ENCODE measurements at regions not wholly inside any gene's neighbourhood (a gene's known extent, or its start where the extent isn't known, plus 50 kb on each side); places are given as distances from the start of the nearest gene placed in this dataset.

DNA sequence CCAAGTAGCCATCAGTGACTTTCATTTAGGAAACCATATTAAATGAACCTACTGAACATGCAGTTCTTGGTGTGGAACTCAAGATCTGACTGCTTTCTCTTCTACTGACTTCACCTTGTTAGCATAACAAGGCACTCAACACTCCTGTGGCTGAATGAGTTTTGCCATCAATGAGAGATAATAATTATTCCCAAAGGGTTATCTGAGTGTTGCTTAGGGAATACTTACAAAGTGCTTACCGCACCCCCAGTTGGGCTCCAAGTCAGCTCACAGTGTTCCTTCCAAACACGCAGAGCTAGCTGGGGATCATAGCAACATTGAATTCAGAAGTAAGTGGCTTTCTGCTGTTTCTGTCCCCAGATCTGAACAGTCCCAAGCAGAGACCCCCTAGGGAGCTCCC, 182.9 kb downstream of the SREK1 start:
- Histone ChIP-seq H3K9ac (ENCODE audit: low read depth in 1 of 3, low read length in 3 of 3) (no peak overlapping the region), H3K27ac (ENCODE audit: low read depth, low read length) (no peak overlapping the region), H3K27me3 (ENCODE audit: control insufficient read depth in 3 of 3, insufficient read depth in 3 of 3, low read length in 3 of 3) (no peaks in the 10 kb centered on the region)

DNA sequence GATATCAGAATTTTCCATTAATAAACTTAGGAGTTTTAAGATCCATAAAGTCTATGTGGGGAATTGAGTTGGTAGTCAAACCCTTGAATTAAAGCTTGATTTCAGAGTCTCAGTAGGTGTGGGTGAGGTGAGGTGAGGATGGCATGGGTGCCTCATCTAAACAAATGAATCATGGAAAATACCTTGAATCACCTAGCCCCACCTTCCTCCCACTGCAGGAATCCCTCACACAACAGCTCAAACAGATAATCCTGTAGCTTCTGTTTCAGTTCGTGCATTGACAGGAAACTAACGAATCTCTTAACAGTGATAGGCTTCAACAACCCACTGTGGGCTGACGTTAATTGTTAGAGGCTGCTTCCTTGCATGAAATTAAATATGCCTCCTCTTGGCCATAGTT, 185.0 kb downstream of the SREK1 start:
- Histone ChIP-seq H3K4me3 (ENCODE audit: low read length in 3 of 3) (no peak overlapping the region), H3K27ac (ENCODE audit: low read depth, low read length) (no peak overlapping the region), H3K4me1 (ENCODE audit: control insufficient read depth in 3 of 3, insufficient read depth in 3 of 3, low read length in 3 of 3) (no peaks in the 10 kb centered on the region), H3K27me3 (ENCODE audit: control insufficient read depth in 3 of 3, insufficient read depth in 3 of 3, low read length in 3 of 3) (no peaks in the 10 kb centered on the region), H3K9ac (ENCODE audit: low read depth in 1 of 3, low read length in 3 of 3) (no peak overlapping the region), H3K36me3 (ENCODE audit: control insufficient read depth in 3 of 3, insufficient read depth in 3 of 3, low read length in 3 of 3) (no peaks in the 10 kb centered on the region), H3K9me3 (ENCODE audit: control insufficient read depth in 3 of 3, low read length in 3 of 3) (no peaks in the 10 kb centered on the region)

More for the DNA sequence above, 182.9 kb downstream of the SREK1 start:
- H3K9me3 ChIP-seq (ENCODE audit: control insufficient read depth in 3 of 3, low read length in 3 of 3) = no peaks in the 10 kb centered on the region
- no peak overlapping the region for H3K4me3 ChIP-seq (ENCODE audit: low read length in 3 of 3)
- no peaks in the 10 kb centered on the region for H3K36me3 ChIP-seq (ENCODE audit: control insufficient read depth in 3 of 3, insufficient read depth in 3 of 3, low read length in 3 of 3)
- no peaks in the 10 kb centered on the region for H3K4me1 ChIP-seq (ENCODE audit: control insufficient read depth in 3 of 3, insufficient read depth in 3 of 3, low read length in 3 of 3)

DNA sequence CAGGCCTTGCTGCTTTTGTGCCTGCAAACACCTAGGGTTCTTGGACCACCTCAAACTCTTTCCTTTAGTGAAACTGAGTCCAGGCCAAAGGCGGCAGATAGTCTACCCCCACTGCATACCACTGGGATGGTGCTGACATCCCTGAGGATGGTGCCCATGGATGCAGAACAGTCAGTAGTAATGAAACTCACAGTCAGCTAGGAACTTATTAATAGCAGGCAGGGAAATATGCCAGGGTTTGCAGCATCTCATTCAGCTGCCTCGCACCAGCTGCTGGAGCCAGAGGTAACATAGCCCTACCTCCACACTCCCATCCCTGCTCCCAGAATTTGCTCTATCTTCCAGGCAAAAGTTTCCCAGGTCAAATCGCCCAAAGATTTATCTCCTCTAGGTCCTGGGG, 189.1 kb downstream of the SREK1 start:
- H3K27me3 ChIP-seq (ENCODE audit: control insufficient read depth in 3 of 3, insufficient read depth in 3 of 3, low read length in 3 of 3) = no peaks in the 10 kb centered on the region
- H3K9me3 ChIP-seq (ENCODE audit: control insufficient read depth in 3 of 3, low read length in 3 of 3) = no peaks in the 10 kb centered on the region
- no peaks in the 10 kb centered on the region for H3K4me1 ChIP-seq (ENCODE audit: control insufficient read depth in 3 of 3, insufficient read depth in 3 of 3, low read length in 3 of 3)
- no peaks in the 10 kb centered on the region for H3K36me3 ChIP-seq (ENCODE audit: control insufficient read depth in 3 of 3, insufficient read depth in 3 of 3, low read length in 3 of 3)
- no peak overlapping the region for H3K27ac ChIP-seq (ENCODE audit: low read depth, low read length)
- H3K9ac ChIP-seq (ENCODE audit: low read depth in 1 of 3, low read length in 3 of 3) = no peak overlapping the region
- no peak overlapping the region for H3K4me3 ChIP-seq (ENCODE audit: low read length in 3 of 3)

DNA sequence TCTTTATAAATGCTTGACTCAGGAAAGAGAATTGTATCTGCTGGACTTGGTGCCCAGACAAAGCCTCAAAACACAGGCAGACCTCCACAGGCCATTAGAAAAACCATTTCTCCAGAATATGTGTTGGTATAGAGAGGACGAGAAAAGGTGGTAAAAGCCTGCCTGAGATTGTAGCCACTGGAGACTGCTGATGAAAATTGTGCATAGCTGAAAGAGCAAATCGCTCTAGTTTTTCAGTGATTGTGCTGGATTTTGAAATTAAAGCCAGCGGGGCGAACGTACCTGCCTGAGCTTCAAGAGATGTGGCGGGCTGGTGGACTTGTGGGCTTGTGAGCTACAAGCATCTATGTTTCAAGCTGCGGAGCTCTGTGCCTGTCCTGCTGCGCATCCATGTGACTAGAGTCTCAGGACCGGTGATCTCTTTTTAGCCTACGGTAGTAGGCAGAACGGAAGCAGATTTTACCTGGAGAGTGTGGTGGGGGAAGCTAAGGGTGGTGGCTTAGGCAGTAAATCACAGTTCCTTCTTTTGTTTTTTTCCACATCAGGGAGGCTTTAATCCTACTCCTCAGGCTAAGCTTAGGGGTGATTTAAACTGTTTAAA, 193.6 kb downstream of the SREK1 start:
- Histone ChIP-seq H3K4me1 (ENCODE audit: control insufficient read depth in 3 of 3, insufficient read depth in 3 of 3, low read length in 3 of 3) (no peaks in the 10 kb centered on the region), H3K9ac (ENCODE audit: low read depth in 1 of 3, low read length in 3 of 3) (no peak overlapping the region), H3K27me3 (ENCODE audit: control insufficient read depth in 3 of 3, insufficient read depth in 3 of 3, low read length in 3 of 3) (no peaks in the 10 kb centered on the region), H3K36me3 (ENCODE audit: control insufficient read depth in 3 of 3, insufficient read depth in 3 of 3, low read length in 3 of 3) (no peaks in the 10 kb centered on the region), H3K27ac (ENCODE audit: low read depth, low read length) (no peak overlapping the region), H3K9me3 (ENCODE audit: control insufficient read depth in 3 of 3, low read length in 3 of 3) (no peaks in the 10 kb centered on the region), H3K4me3 (ENCODE audit: low read length in 3 of 3) (no peak overlapping the region)

DNA sequence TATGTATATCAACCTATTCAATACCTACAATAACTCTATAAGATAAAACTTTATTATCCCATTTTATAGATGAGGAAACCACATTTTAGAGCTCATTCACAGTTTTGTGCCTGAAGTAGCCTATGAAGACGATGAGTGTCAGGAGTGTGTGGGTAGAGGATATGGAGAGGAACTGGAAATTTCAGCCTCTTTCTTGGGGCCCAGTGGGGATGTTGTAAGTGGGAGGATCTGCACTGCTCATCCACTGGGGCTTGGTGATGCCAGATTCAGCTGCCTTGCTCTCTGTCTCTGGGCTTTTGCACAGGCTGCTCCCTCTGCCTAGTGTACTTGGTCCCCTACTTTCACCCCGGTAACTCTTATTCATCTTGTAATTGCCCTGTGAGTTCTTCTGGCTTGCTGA, 194.7 kb downstream of the SREK1 start:
- H3K36me3 ChIP-seq (ENCODE audit: control insufficient read depth in 3 of 3, insufficient read depth in 3 of 3, low read length in 3 of 3) = no peaks in the 10 kb centered on the region
- H3K4me3 ChIP-seq (ENCODE audit: low read length in 3 of 3) = no peak overlapping the region
- H3K4me1 ChIP-seq (ENCODE audit: control insufficient read depth in 3 of 3, insufficient read depth in 3 of 3, low read length in 3 of 3) = no peaks in the 10 kb centered on the region
- no peaks in the 10 kb centered on the region for H3K27me3 ChIP-seq (ENCODE audit: control insufficient read depth in 3 of 3, insufficient read depth in 3 of 3, low read length in 3 of 3)
- no peak overlapping the region for H3K27ac ChIP-seq (ENCODE audit: low read depth, low read length)
- no peaks in the 10 kb centered on the region for H3K9me3 ChIP-seq (ENCODE audit: control insufficient read depth in 3 of 3, low read length in 3 of 3)
- no peak overlapping the region for H3K9ac ChIP-seq (ENCODE audit: low read depth in 1 of 3, low read length in 3 of 3)

DNA sequence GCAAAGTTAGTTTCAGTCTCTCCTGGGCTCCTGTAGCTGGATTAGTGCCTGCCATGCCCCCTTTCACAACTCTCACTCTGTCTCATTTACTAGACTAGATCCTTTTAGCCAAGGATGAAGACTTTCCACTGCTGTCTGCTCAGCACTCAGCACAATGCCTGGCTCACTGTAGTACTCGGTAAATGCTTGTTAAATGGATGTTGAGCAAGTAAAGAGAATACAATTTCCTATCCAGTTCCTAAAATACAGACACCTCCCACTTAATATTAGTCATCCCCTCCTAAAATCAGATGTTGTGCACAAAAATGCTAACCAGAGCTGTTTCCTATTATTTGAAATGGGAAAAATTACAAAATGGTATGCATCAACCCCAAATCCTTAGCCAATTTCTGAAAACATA, 195.8 kb downstream of the SREK1 start:
- Histone ChIP-seq H3K4me3 (ENCODE audit: low read length in 3 of 3) (no peak overlapping the region), H3K27ac (ENCODE audit: low read depth, low read length) (no peak overlapping the region), H3K4me1 (ENCODE audit: control insufficient read depth in 3 of 3, insufficient read depth in 3 of 3, low read length in 3 of 3) (no peaks in the 10 kb centered on the region), H3K9ac (ENCODE audit: low read depth in 1 of 3, low read length in 3 of 3) (no peak overlapping the region), H3K9me3 (ENCODE audit: control insufficient read depth in 3 of 3, low read length in 3 of 3) (no peaks in the 10 kb centered on the region), H3K36me3 (ENCODE audit: control insufficient read depth in 3 of 3, insufficient read depth in 3 of 3, low read length in 3 of 3) (no peaks in the 10 kb centered on the region), H3K27me3 (ENCODE audit: control insufficient read depth in 3 of 3, insufficient read depth in 3 of 3, low read length in 3 of 3) (no peaks in the 10 kb centered on the region)

DNA sequence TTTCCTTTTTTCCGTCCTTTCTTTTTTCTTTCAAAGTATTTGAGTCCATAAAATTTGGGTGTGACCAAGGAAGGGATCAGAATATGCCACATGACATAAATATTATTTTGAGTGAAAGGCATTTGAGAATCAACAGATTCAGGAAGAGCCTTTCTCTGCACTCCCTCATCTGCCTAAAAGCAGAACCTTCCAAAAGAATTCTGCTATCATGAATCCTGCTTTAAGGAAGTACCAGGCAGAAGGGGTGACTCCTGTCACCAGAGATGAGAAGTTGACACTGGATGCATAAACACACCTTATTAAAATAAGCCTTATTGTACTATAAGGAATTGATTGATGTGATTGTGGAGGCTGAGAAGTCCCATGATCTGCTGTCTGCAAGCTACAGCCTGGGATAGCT, 196.7 kb downstream of the SREK1 start:
- Histone ChIP-seq H3K36me3 (ENCODE audit: control insufficient read depth in 3 of 3, insufficient read depth in 3 of 3, low read length in 3 of 3) (no peaks in the 10 kb centered on the region), H3K27me3 (ENCODE audit: control insufficient read depth in 3 of 3, insufficient read depth in 3 of 3, low read length in 3 of 3) (no peaks in the 10 kb centered on the region), H3K4me3 (ENCODE audit: low read length in 3 of 3) (no peak overlapping the region), H3K9me3 (ENCODE audit: control insufficient read depth in 3 of 3, low read length in 3 of 3) (no peaks in the 10 kb centered on the region), H3K4me1 (ENCODE audit: control insufficient read depth in 3 of 3, insufficient read depth in 3 of 3, low read length in 3 of 3) (no peaks in the 10 kb centered on the region), H3K27ac (ENCODE audit: low read depth, low read length) (no peak overlapping the region), H3K9ac (ENCODE audit: low read depth in 1 of 3, low read length in 3 of 3) (no peak overlapping the region)

DNA sequence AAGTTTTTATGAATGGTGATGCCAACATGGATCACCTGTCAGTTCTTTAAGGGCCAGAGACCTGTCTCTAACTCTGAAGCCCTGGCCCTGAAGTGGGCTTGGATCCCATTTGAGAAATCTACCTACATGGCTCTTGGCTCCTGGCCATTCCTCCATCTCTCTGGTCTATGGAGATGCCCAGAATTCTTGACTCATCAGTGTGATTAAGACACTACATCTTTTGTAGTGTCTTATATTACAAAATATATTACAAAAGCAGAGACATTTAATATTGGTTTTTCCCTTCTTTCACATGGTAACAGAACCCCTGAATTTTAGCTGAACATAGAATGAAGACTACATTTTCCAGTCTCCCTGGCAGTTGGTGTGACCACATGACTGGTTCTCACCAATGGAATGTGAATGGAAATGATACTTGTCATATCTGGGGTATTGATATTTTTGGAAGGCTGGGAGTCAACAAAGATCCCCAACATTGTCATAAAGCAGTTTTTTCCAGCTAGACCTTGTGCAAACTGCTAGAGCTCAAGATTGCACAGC, 198.3 kb downstream of the SREK1 start:
- Histone ChIP-seq H3K36me3 (ENCODE audit: control insufficient read depth in 3 of 3, insufficient read depth in 3 of 3, low read length in 3 of 3) (no peaks in the 10 kb centered on the region), H3K27me3 (ENCODE audit: control insufficient read depth in 3 of 3, insufficient read depth in 3 of 3, low read length in 3 of 3) (no peaks in the 10 kb centered on the region), H3K27ac (ENCODE audit: low read depth, low read length) (no peak overlapping the region), H3K4me1 (ENCODE audit: control insufficient read depth in 3 of 3, insufficient read depth in 3 of 3, low read length in 3 of 3) (no peaks in the 10 kb centered on the region), H3K9ac (ENCODE audit: low read depth in 1 of 3, low read length in 3 of 3) (no peak overlapping the region), H3K4me3 (ENCODE audit: low read length in 3 of 3) (no peak overlapping the region), H3K9me3 (ENCODE audit: control insufficient read depth in 3 of 3, low read length in 3 of 3) (no peaks in the 10 kb centered on the region)

DNA sequence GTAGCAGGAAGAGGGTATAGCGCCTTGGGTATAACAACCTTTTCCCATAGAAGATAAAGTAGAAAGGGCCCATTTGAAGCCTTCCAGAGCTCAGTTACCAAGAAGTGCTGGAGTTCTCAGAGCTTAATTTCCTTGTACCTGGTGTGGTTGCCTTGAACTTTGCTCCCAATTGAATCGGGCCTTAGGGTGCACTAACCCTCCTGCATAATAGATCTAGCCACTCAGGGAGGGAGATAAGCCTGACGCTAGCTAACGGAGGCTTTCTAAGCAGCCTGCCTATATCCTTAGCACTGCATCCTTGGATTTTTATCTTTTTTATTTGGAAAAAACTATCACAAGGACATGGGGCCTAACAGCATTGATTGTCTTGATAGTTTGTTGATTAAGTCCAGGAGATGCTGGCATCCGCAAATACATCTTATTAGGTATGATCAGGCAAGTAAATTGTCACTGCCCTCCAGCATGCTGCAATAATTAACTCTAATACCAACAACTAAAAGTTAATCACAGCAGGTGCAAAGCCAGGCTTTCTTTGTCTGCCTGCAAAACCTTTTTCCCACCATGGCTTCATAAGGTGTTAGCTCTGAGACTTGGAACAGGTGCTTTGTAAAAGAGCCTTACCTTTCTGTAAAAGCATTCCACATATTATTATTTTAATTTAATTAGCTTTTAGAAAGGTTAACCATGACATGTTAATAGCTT, 199.4 kb downstream of the SREK1 start:
- Histone ChIP-seq H3K4me3 (ENCODE audit: low read length in 3 of 3) (no peak overlapping the region), H3K36me3 (ENCODE audit: control insufficient read depth in 3 of 3, insufficient read depth in 3 of 3, low read length in 3 of 3) (no peaks in the 10 kb centered on the region), H3K27ac (ENCODE audit: low read depth, low read length) (no peak overlapping the region), H3K9ac (ENCODE audit: low read depth in 1 of 3, low read length in 3 of 3) (no peak overlapping the region), H3K4me1 (ENCODE audit: control insufficient read depth in 3 of 3, insufficient read depth in 3 of 3, low read length in 3 of 3) (no peaks in the 10 kb centered on the region), H3K27me3 (ENCODE audit: control insufficient read depth in 3 of 3, insufficient read depth in 3 of 3, low read length in 3 of 3) (no peaks in the 10 kb centered on the region), H3K9me3 (ENCODE audit: control insufficient read depth in 3 of 3, low read length in 3 of 3) (no peaks in the 10 kb centered on the region)

DNA sequence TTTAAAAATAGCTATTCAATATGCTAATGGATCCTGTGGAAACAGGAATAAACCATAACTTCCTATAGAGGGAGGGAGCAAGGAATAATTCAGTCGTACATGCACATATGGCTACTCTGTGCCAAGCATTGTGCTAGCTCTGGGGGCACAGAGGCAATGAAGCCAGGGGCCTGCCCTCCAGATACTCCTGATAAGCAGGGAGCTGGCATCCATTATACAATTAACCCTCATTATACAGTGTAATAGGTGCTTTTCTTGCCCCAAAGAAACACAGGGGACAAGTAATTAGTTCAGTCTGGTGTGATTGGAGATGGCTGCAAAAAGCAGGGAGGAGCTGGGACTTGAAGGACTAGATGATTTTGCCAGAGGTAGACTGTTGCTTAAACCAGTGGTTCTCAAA, 200.4 kb downstream of the SREK1 start:
- H3K9me3 ChIP-seq (ENCODE audit: control insufficient read depth in 3 of 3, low read length in 3 of 3) = no peaks in the 10 kb centered on the region
- no peak overlapping the region for H3K9ac ChIP-seq (ENCODE audit: low read depth in 1 of 3, low read length in 3 of 3)
- no peak overlapping the region for H3K4me3 ChIP-seq (ENCODE audit: low read length in 3 of 3)
- H3K4me1 ChIP-seq (ENCODE audit: control insufficient read depth in 3 of 3, insufficient read depth in 3 of 3, low read length in 3 of 3) = no peaks in the 10 kb centered on the region
- no peak overlapping the region for H3K27ac ChIP-seq (ENCODE audit: low read depth, low read length)
- no peaks in the 10 kb centered on the region for H3K36me3 ChIP-seq (ENCODE audit: control insufficient read depth in 3 of 3, insufficient read depth in 3 of 3, low read length in 3 of 3)
- H3K27me3 ChIP-seq (ENCODE audit: control insufficient read depth in 3 of 3, insufficient read depth in 3 of 3, low read length in 3 of 3) = no peaks in the 10 kb centered on the region

All from skeletal muscle tissue (tissue), 3 donors.